Pons (tissue), 1 donor: ENCODE measurements at regions not wholly inside any gene's neighbourhood (a gene's known extent, or its start where the extent isn't known, plus 50 kb on each side); places are given as distances from the start of the nearest gene placed in this dataset.
"Not testable (repeated sequence)": the region's sequence is repeated elsewhere in the genome, so short reads cannot be mapped to it uniquely, and the experiment has no call there.

Source experiments
- DNase-seq: peaks from one replicate; pipeline ENCODE4 v3.0.0-alpha.2; 2016; ENCODE audit warnings: low spot score

DNA sequence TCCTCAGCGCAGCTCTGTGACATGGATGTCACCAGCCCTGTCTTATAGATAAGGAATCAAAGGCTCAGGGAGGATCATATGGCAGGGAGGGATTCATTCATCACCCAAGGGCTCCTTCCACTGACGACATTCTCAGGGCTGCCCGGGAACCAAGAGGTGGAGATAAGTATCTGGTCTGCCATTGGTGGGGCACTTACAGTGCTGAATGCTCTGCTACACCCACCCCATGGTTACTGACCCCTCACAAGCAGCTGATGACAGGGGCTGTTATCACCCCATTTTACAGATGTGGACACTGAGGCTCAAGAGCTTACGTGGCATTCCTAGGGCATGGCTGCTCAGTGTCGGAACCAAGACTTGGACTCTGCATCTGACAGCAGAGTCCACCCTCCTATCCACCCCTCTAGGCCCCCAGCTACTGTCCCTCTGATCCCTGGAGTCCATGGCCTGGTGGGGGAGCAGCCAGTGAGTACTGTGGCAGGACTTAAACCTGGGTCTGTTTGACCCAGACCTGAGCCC is 155.1 kb downstream of the PTPRU start:
- no peak for DNase-seq

DNA sequence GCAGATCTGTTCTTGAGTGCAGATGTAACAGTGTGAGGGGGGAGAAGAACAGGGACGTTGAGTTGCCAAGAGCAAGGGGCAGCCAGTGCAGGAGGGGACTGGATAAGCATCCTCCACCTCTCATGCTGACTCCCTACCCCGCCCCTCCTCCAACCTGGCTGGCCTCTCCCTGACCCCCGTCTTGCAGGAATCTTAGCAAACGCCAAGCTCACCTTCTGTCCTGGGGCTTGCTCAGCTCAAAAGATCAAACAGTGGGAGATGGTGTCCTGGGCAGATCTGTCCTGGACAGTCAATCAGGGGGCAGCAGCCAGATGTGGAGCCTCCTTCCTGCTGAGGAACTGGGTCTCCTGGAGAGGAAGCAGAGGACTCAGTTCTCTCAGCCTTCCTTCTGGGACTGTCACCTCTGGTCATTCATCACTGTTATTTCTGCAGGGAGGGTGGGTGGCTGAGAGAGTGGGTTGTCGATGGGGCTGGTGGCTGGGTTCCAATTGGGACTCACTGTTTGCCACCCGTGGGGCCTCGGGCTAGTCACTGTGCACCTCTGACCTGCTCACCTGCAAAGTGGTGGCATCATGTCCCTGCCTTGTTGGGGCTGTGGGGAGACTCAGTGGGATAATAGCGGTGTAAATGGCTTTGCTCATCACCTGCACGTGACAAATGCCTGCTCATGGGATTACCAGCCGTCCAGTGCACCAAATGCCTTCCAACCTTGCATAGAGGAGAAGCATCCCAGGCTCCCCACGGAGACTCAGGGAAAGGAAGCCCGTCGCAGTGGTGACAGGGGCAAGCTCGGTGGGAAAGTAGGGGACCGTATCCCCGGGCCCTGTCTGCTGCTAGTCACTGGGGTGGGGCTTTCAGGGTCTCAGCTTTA is 154.4 kb downstream of the PTPRU start:
- no peak for DNase-seq

DNA sequence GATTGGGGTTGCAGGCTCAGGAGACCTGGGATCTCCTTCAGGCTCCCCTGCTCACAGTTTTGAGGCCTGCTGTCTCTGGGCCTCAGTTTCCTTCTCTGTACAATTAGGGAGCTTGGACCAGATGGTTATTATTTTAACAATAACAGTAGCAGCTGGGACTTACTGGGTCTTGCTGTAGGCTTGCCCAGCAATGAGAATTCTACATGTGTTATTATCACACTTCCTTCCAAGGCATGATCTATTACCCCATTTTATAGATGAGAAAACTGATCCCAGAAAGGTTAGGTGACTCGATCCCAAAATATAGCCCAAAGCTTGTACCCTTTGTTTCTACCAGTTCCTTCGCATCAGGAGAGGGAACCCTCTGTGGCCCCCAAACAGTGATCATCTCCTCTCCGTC is 153.8 kb downstream of the PTPRU start:
- DNase-seq, result no peak

DNA sequence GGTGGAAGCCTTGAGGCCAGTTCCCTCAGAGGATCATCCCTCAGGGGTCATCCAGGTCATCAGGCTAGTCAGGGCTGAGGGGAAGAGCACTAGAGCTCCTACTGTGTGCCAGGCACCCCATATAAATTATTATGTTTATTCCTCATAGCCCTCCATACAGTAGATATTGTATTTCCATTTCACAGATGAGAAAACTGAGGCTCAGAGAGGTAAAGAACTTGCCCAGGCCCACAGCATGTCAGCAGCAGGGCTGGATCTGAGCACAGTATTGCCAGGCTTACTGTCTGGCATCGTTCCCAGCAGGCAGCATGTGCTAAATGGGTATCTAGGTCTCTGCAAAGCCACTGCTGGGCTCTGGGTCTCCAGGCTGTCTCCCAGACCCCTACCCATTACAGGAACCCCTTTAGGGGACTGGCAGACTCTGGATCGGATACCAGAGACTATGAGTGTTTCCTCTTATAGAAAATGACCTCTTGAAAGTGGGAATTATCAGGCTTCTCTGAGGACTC is 153.3 kb downstream of the PTPRU start:
- no peak for DNase-seq

DNA sequence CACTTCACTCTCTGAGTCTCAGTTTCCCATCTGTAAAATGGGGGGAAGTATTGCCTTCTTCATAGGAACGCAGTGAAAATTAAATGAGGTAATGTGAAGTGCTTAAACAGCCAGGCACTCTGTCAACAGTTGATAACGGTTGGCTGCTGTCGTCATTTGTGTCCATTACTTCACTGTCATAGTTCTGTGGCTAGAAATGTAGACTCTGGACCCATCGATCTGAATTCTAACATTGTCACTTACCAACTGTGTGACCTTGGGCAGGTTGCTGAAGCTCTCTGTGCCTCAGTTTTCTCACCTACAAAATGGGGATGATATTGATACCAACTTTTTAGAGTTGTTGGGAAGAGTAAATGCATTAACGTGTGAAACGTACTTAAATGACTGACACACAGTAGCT is 152.6 kb downstream of the PTPRU start:
- no peak for DNase-seq

DNA sequence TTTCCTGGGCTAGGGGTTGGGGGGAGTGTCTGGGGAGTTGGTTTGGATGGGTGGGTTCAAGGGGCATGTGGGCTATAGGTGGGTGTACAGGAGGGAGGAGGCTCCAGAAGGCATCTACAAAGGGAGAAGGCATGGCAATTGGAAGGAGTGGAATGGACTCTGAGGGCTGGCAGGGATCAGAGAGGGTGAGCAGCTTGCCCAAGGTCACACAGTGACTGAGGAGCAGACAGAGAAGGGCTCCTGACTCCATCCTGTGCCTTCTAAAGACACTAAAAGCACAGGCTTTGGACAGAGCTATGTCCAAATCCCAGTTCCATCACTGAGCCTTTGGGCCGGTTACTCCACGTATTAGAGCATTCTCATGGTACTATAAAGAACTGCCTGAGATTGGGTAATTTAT is 151.8 kb downstream of the PTPRU start:
- no peak for DNase-seq

DNA sequence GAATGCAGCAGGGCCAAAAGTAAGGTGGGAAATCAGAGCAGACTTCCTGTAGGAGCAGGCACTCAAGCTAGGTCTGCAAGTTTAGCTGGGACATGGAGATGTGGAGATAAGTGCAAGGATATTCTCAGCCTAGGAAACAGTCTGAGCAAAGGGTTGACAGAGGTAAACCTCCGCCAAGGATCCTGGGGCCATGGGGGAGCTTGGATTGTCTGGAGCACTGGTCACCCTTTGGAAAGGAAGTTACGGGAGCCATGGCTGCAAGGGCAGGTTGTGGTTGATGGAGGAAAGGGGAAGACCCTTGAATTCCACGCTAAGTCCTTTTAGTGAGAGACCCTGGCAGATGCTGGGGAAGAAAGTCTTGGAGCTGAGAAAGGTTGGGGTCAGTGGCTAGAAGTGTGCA is 150.9 kb downstream of the PTPRU start:
- DNase-seq, result no peak

DNA sequence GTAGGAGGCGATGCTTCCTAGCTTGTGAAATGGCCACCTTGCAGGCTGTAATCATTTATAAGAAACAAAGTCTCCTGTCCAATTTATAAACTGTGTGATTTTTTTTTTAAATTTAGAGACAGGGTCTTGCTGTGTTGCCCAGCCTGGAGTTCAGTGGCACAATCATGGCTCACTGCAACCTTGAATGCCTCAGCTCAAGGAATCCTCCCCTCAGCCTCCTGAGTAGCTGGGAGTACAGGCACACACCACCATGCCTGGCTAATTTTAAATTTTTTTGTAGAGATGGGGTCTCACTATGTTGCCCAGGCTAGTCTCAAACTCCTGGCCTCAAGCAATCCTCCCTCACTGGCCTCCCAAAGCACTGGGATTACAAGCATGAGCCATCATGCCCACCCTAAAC is 150.1 kb downstream of the PTPRU start:
- DNase-seq, result not testable (repeated sequence)

DNA sequence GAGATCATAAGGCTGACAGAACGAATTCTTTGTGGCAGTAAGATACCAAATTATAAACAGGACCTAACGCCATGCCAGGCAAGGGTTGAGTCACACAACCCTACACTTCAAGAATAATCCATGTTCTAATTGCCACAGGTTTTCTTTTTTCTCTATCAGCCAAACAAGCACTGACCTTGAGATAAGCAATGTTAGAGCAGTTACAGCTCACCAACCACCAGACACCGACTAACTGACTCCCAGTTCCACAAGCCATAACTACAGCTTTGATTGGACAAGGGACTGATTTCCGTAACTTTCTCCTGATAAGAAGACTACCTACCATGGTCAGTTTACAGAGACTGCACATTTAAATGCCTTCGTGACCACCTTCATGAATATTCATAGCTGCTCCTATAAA is 149.6 kb downstream of the PTPRU start:
- no peak for DNase-seq

DNA sequence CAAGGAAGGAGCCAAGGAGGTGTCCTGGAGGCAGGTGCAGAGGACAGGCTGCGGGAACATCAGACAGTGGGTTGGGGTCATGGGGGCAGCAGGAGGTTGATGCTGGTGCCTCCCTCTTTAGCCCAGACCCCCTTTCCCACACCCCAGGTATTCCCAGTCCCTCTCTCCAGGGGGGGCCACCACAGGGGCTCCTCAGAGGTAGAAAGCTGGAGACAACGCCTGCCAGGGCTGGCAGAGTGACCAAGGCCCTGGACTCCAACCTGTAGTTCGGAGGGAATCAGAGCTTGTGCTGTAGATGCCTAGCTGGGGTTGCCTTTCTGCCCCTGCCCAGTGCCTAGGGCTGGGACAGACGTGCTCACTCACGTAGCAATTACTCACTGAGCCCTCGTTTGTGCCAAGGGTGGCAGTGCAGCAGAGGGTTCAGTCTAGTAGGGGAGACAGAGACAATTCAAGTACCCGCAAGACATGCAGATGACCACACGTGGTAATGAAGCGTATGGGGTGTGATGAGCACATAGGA is 148.2 kb downstream of the PTPRU start:
- no peak for DNase-seq

DNA sequence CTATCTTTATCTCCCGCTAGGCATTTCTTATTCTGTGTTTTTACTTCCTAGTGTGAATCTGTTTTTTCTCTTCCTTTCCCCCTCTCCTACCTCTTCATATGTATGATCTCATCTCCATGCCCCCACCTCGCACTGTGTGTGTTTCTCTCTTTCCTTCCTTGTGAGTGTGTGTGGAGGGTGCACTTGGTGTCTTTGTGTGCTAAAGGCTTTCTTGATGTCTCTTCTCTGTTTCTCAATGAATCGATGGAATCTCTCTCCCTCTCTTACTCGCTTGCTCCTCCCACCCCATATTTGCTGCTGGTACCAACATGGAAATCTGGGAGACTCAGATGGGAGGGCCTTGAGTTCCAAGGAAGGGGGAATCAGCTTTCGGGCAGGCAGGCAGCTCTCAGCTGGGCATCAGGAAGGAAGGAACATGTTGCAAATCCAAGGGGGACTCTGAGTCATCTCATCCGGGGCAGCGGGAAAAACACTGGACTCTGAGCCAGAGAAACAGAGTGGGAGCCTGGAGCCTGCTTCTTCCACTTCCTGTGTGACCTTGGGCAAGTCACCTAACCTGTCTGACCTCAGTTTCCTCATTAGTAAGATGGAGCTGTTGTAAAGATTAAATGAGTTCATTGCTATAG is 147.5 kb downstream of the PTPRU start:
- peak; percentile 17 for DNase-seq

DNA sequence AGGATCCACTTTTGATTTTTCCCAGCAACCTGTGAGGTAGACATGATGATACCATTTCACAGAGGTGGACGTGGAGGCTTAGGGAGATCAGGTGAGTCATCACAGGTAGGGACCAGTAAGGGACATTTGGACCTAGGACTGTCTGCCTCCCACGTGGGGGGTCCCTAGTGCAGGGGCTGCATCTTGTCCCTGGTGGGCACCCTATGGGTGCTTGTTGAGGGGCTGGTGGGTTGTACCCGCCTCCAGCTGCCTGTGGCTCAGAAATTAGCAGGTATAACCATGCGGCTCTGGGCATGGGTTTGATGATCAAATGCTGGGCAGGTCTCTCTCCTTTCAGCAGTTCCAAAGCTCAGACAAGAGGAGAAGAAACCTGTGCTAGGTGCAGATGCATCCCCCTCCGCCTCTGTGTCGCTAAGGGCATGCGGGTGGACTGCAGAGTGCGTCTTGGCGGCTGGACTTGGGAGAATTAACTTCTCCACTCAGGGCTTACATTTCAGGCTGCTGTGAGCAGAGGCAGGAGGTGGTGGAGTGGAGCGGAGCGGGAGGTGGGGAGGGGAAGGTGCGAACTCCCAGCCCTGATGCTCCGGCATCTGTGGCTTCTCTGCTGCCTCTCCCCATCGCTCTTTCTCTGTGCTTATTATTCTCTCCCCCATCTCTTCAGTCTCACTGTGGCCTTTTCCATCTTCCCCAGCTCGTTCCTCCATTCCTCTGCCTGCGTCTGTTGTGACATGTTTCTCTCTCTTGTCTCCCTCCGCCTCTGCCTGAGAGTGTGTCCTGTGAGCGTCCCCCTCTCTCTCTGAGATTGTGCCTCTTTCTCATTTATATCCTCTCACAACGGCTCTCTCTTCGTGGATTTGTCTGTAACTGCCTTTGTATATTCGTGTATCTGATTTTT is 146.8 kb downstream of the PTPRU start:
- no peak for DNase-seq

DNA sequence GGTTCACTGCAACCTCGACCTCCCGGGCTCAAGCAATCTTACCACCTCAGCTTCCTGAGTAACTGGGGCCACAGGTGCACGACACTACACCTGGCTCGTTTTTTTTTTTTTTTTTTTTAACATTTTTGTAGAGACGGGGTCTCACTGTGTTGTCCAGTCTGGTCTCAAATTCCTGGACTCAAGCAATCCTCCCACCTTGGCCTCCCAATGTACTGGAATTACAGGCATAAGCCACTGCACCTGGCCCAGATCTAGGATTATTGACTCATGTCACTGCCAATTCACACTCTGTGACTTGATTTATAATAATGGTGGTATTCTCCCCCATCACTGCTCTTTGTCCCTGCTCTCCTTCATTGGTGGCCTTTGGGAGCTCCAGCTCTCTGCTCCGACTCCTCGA is 145.1 kb downstream of the PTPRU start:
- DNase-seq, result no peak

DNA sequence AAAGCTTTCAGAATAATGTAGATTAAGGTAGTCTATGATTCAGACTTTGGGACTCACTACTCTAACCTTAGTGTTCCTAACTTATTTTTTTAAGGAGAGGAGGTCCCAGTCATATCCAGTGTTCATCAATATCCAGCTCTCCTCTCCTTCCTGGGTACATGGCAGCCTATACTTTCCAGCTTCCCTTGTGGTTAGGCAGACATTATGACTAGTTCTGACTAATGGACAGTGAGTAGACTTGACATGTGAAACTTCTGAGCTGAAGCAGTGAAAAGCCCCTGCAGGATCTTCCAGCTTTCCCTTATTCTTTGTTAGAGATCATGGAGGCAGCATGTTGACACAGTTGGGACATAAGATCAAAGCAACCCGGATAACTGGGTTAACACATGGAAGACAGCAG is 144.2 kb downstream of the PTPRU start:
- DNase-seq, result no peak

DNA sequence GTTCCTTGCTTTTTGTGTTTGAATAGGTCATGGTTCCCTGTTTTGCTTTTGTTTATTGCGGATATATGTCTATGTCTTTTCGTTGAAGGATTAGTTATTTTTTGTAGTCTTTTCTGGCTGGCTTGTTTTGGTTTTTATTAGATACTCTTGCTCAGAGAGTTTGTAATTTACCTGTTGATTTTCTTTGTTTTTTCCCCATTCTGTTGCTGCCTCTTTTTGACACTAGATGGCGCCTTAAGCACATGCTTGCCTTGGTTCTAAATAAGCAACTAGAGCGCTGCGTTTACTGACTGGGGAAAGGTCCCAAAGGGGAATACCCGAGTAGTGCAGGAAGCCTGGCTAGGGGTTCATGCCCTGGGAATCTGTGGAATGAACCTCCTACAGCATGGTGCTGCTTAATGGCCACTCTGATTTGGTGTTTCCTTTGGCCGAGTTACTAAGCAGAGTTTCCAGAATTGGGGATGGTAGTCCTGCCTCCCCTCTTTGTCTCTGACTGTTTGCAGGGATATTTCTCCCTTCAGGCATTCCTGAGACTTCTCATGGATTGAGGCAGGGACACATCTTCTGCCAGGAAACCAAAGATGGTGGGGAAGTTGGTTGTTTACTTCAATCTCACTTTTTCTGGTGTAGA is 143.2 kb downstream of the PTPRU start:
- DNase-seq, result no peak
